Right lung (tissue), 2 donors: ENCODE measurements at regions not wholly inside any gene's neighbourhood (a gene's known extent, or its start where the extent isn't known, plus 50 kb on each side); places are given as distances from the start of the nearest gene placed in this dataset.
"Not testable (repeated sequence)": the region's sequence is repeated elsewhere in the genome, so short reads cannot be mapped to it uniquely, and the experiment has no call there.

Source experiments
- DNase-seq, 2 donors: peaks; one replicate each; pipeline ENCODE4 v3.0.0-alpha.2; 2013

GRCh38 chr11:90669094-90669493, 446.2 kb upstream of the CHORDC1 start:
- no peak for DNase-seq

- no peak for DNase-seq
These were observed 445.7 kb upstream of the CHORDC1 start for GRCh38 chr11:90668502-90668901.

GRCh38 chr11:90661233-90661632, 438.4 kb upstream of the CHORDC1 start:
- DNase-seq = no peak

GRCh38 chr11:90656171-90656570, 433.3 kb upstream of the CHORDC1 start:
- no peak for DNase-seq

- no peak for DNase-seq
These were observed 427.3 kb upstream of the CHORDC1 start for GRCh38 chr11:90650153-90650552.

- DNase-seq = no peak
These were observed 423.9 kb upstream of the CHORDC1 start for GRCh38 chr11:90646706-90647105.

- no peak for DNase-seq
These were observed 423.4 kb upstream of the CHORDC1 start for GRCh38 chr11:90646266-90646665.

- peak; percentile 55 to 68 for DNase-seq
These were observed 416.7 kb upstream of the CHORDC1 start for GRCh38 chr11:90639461-90639993.

GRCh38 chr11:90635886-90636285, 413.0 kb upstream of the CHORDC1 start:
- no peak for DNase-seq

- peak in 1 of 2 donors; percentile 4 for DNase-seq
These were observed 412.3 kb upstream of the CHORDC1 start for GRCh38 chr11:90635151-90635550.

GRCh38 chr11:90630176-90630575, 407.3 kb upstream of the CHORDC1 start:
- DNase-seq = no peak

GRCh38 chr11:90629229-90629806, 406.5 kb upstream of the CHORDC1 start:
- DNase-seq = no peak

GRCh38 chr11:90614318-90614717, 391.5 kb upstream of the CHORDC1 start:
- DNase-seq = no peak

GRCh38 chr11:90613037-90613436, 390.2 kb upstream of the CHORDC1 start:
- DNase-seq = not testable (repeated sequence)

- no peak for DNase-seq
These were observed 383.9 kb upstream of the CHORDC1 start for GRCh38 chr11:90606721-90607120.

- no peak for DNase-seq
These were observed 378.4 kb upstream of the CHORDC1 start for GRCh38 chr11:90601261-90601660.

- DNase-seq = peak in 1 of 2 donors; percentile 8
These were observed 371.8 kb upstream of the CHORDC1 start for GRCh38 chr11:90594658-90595057.

- DNase-seq = no peak
These were observed 370.2 kb upstream of the CHORDC1 start for GRCh38 chr11:90593099-90593498.

- DNase-seq = no peak
These were observed 367.4 kb upstream of the CHORDC1 start for GRCh38 chr11:90590286-90590685.

GRCh38 chr11:90589735-90590134, 366.9 kb upstream of the CHORDC1 start:
- DNase-seq = no peak

- DNase-seq = no peak
These were observed 365.0 kb upstream of the CHORDC1 start for GRCh38 chr11:90587896-90588295.

- DNase-seq = no peak
These were observed 362.6 kb upstream of the CHORDC1 start for GRCh38 chr11:90585491-90585890.

GRCh38 chr11:90582999-90583398, 360.1 kb upstream of the CHORDC1 start:
- DNase-seq = not testable (repeated sequence)

GRCh38 chr11:90564531-90564930, 341.7 kb upstream of the CHORDC1 start:
- no peak for DNase-seq
